ENCODE measurements at regions not wholly inside any gene's neighbourhood (a gene's known extent, or its start where the extent isn't known, plus 50 kb on each side); places are given as distances from the start of the nearest gene placed in this dataset.

DNA sequence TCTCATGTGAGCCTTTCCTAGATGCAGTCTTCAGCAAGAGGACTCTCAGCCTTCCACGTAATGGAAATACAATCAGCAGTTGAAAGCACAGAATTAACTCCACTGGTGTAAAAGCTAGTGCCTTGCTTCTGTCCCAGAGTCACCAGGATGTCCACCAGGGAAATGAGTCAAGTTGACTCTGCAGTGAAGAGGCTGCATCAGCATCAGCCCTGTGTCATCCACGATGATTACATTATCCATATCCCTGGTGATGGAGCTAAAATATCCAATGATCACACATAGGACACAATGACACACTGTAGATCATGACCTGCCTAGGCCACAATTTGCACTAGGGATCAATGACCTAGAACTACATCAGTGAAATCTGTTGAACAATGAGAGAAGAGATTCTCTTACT lies 262.4 kb downstream of the ERMARD start (continued):
- TF ChIP-seq, protein P1, sequence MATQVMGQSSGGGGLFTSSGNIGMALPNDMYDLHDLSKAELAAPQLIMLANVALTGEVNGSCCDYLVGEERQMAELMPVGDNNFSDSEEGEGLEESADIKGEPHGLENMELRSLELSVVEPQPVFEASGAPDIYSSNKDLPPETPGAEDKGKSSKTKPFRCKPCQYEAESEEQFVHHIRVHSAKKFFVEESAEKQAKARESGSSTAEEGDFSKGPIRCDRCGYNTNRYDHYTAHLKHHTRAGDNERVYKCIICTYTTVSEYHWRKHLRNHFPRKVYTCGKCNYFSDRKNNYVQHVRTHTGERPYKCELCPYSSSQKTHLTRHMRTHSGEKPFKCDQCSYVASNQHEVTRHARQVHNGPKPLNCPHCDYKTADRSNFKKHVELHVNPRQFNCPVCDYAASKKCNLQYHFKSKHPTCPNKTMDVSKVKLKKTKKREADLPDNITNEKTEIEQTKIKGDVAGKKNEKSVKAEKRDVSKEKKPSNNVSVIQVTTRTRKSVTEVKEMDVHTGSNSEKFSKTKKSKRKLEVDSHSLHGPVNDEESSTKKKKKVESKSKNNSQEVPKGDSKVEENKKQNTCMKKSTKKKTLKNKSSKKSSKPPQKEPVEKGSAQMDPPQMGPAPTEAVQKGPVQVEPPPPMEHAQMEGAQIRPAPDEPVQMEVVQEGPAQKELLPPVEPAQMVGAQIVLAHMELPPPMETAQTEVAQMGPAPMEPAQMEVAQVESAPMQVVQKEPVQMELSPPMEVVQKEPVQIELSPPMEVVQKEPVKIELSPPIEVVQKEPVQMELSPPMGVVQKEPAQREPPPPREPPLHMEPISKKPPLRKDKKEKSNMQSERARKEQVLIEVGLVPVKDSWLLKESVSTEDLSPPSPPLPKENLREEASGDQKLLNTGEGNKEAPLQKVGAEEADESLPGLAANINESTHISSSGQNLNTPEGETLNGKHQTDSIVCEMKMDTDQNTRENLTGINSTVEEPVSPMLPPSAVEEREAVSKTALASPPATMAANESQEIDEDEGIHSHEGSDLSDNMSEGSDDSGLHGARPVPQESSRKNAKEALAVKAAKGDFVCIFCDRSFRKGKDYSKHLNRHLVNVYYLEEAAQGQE (IDR thresholded peaks at IDR 0.05; ENCODE audit: unreplicated experiment), result no peak
- no peak for TF ChIP-seq EZH2 (IDR thresholded peaks at IDR 0.05; ENCODE audit: low read depth, unreplicated experiment)
- no peak for TF ChIP-seq CREB1 (CRISPR knock-in tag; IDR thresholded peaks at IDR 0.05; ENCODE audit: low read depth)
- TF ChIP-seq EZH2phosphoT487 (IDR thresholded peaks at IDR 0.05; ENCODE audit: unreplicated experiment), result no peak
- TF ChIP-seq ZNF114 (CRISPR knock-in tag; IDR thresholded peaks at IDR 0.05), result no peak
- no peak for TF ChIP-seq POLR2AphosphoS5 (IDR thresholded peaks at IDR 0.05; ENCODE audit: low read depth)
- TF ChIP-seq JUNB (IDR thresholded peaks at IDR 0.05; ENCODE audit: unreplicated experiment), result no peak
- TF ChIP-seq STAT1 (IDR thresholded peaks at IDR 0.05; ENCODE audit: unreplicated experiment), result no peak
- TF ChIP-seq NANOG (IDR thresholded peaks at IDR 0.05; ENCODE audit: borderline replicate concordance), result no peak

DNA sequence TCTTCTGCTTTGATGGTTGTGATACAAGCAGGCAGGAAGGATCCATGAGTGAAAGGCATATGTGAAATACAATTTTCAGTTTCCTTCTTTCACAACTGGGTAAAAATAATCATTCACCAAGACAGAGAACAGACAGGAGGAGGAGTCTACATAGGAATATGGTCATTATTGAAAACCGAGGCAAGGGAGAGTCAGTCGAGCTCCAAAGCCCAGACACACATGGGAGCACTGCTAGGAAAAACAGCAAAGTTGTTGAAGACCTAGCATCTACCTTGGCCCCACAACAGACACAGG lies 260.6 kb downstream of the ERMARD start:
- Histone ChIP-seq H3K4me1 (ENCODE audit: insufficient read depth) (peaks cover 17% of the 10 kb centered on the region), H3K4me2 (no peak overlapping the region), H3F3A (replicated peaks; ENCODE audit: low read depth) (no peaks in the 10 kb centered on the region; the same call in 1 of the 2 replicates), H3K27ac (ENCODE audit: low read depth) (no peak overlapping the region), H3K36me3 (ENCODE audit: insufficient read depth) (no peaks in the 10 kb centered on the region), H3K9me2 (ENCODE audit: insufficient read depth) (peaks cover 30% of the 10 kb centered on the region), H3K27me3 (ENCODE audit: insufficient read depth) (no peaks in the 10 kb centered on the region), H3K4me3 (no peak overlapping the region), H3K79me2 (replicated peaks; ENCODE audit: insufficient read depth) (no peaks in the 10 kb centered on the region), H2AFZ (no peak overlapping the region), H4K20me1 (replicated peaks; ENCODE audit: insufficient read depth) (no peaks in the 10 kb centered on the region)
- H3K27me3 Mint-ChIP-seq (ENCODE audit: insufficient read depth, low read depth, poor library complexity), result peaks cover 5% of the 10 kb centered on the region
- no peak overlapping the region for H3K27ac Mint-ChIP-seq
- peaks cover 36% of the 10 kb centered on the region for H3K4me1 Mint-ChIP-seq
- no peaks in the 10 kb centered on the region for H3K36me3 Mint-ChIP-seq (ENCODE audit: low read depth)
- DNase-seq (ENCODE audit: low spot score) (no peak), ATAC-seq (no peak)
- no peak overlapping the region for H3K4me3 Mint-ChIP-seq
- TF ChIP-seq, protein P2, sequence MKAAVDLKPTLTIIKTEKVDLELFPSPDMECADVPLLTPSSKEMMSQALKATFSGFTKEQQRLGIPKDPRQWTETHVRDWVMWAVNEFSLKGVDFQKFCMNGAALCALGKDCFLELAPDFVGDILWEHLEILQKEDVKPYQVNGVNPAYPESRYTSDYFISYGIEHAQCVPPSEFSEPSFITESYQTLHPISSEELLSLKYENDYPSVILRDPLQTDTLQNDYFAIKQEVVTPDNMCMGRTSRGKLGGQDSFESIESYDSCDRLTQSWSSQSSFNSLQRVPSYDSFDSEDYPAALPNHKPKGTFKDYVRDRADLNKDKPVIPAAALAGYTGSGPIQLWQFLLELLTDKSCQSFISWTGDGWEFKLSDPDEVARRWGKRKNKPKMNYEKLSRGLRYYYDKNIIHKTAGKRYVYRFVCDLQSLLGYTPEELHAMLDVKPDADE (IDR thresholded peaks at IDR 0.05), result no peak
- no peak for TF ChIP-seq JUNB (IDR thresholded peaks at IDR 0.05; ENCODE audit: unreplicated experiment)
- TF ChIP-seq, protein P3, sequence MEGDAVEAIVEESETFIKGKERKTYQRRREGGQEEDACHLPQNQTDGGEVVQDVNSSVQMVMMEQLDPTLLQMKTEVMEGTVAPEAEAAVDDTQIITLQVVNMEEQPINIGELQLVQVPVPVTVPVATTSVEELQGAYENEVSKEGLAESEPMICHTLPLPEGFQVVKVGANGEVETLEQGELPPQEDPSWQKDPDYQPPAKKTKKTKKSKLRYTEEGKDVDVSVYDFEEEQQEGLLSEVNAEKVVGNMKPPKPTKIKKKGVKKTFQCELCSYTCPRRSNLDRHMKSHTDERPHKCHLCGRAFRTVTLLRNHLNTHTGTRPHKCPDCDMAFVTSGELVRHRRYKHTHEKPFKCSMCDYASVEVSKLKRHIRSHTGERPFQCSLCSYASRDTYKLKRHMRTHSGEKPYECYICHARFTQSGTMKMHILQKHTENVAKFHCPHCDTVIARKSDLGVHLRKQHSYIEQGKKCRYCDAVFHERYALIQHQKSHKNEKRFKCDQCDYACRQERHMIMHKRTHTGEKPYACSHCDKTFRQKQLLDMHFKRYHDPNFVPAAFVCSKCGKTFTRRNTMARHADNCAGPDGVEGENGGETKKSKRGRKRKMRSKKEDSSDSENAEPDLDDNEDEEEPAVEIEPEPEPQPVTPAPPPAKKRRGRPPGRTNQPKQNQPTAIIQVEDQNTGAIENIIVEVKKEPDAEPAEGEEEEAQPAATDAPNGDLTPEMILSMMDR (conservative IDR thresholded peaks at IDR 0.05; ENCODE audit: low read depth in 2 of 2), result no peak
- no peaks in the 10 kb centered on the region for H3K9me3 Mint-ChIP-seq

All from GM23338 (cell line).